IMR-90 (cell line): ENCODE measurements at regions not wholly inside any gene's neighbourhood (a gene's known extent, or its start where the extent isn't known, plus 50 kb on each side); places are given as distances from the start of the nearest gene placed in this dataset.

ENCODE experiments used
- ATAC-seq: fragments of 200-7000 bp; cut with Tn5 transposase; 2 replicates; pipeline ENCODE4 v1.9.1; 2020; ENCODE audit warnings: low read depth, mild to moderate bottlenecking, moderate library complexity
- BruUV-seq: library from RNA; stranded (reverse); fragments of 400-500 nt; replicated peaks from 2 replicates; lab custom pipeline; 2021; lab: Mats Ljungman, UMichigan
- CTCF ChIA-PET: fragments of 300-600 bp; formaldehyde crosslinking; extraction: SDS; loops from one replicate; lab custom pipeline; 2021; ENCODE audit warnings: antibody characterized with exemption; lab: Yijun Ruan, JAX
- POLR2A ChIA-PET: fragments of 300-600 bp; sonication (Branson Sonifier 250); formaldehyde crosslinking; loops from one replicate; lab custom pipeline; 2022; ENCODE audit warnings: antibody characterized with exemption; ENCODE audit not compliant: unreplicated experiment; lab: Charles Lee
- DNase-seq: peaks from one replicate; pipeline ENCODE4 v3.0.0; 2013
- H2AFZ ChIP-seq: replicated peaks from 2 replicates; pipeline ENCODE3; 2013; ENCODE audit warnings: low read length, mild to moderate bottlenecking; ENCODE audit not compliant: poor library complexity
- H2AK5ac ChIP-seq: 2 replicates; pipeline ENCODE4 v1.6.1; 2013; ENCODE audit warnings: low read depth, low read length, inconsistent platforms
- H2AK9ac ChIP-seq: replicated peaks from 2 replicates; pipeline ENCODE3; 2013; ENCODE audit warnings: mild to moderate bottlenecking, low read depth, low read length, moderate library complexity; ENCODE audit not compliant: poor library complexity
- H2BK120ac ChIP-seq: 2 replicates; pipeline ENCODE4 v1.6.1; 2013; ENCODE audit warnings: low read depth, low read length, inconsistent platforms
- H2BK15ac ChIP-seq: 3 replicates; pipeline ENCODE4 v1.6.1; 2013; ENCODE audit warnings: low read depth, low read length, inconsistent platforms
- H2BK20ac ChIP-seq: 2 replicates; pipeline ENCODE4 v1.6.1; 2013; ENCODE audit warnings: low read depth, mild to moderate bottlenecking, inconsistent platforms, low read length, moderate library complexity
- H2BK5ac ChIP-seq: 2 replicates; pipeline ENCODE4 v1.6.1; 2013; ENCODE audit warnings: mild to moderate bottlenecking, low read depth, low read length, inconsistent platforms; ENCODE audit not compliant: poor library complexity, severe bottlenecking
- H3K14ac ChIP-seq: replicated peaks from 2 replicates; pipeline ENCODE4 v1.6.1; 2013; ENCODE audit warnings: low read depth, low read length, inconsistent platforms
- H3K18ac ChIP-seq: 2 replicates; pipeline ENCODE4 v1.6.1; 2013; ENCODE audit warnings: low read depth, low read length, control low read depth
- H3K23ac ChIP-seq: 2 replicates; pipeline ENCODE4 v1.6.1; 2013; ENCODE audit warnings: low read depth, low read length, inconsistent platforms
- H3K27ac ChIP-seq: 2 replicates; pipeline ENCODE4 v1.5.1; 2013; ENCODE audit warnings: mild to moderate bottlenecking, control low read depth, low read length; ENCODE audit not compliant: insufficient read depth
- H3K27me3 ChIP-seq: 2 replicates; pipeline ENCODE4 v1.6.1; 2013; ENCODE audit warnings: low read length; ENCODE audit not compliant: control insufficient read depth, insufficient read depth
- H3K36me3 ChIP-seq: 2 replicates; pipeline ENCODE4 v1.6.1; 2013; ENCODE audit warnings: low read length, mixed read lengths; ENCODE audit not compliant: control insufficient read depth, insufficient read depth
- H3K4ac ChIP-seq: 2 replicates; pipeline ENCODE4 v1.6.1; 2013; ENCODE audit warnings: low read depth, low read length, inconsistent platforms
- H3K4me1 ChIP-seq: 2 replicates; pipeline ENCODE4 v1.6.1; 2013; ENCODE audit warnings: low read length, mixed read lengths; ENCODE audit not compliant: control insufficient read depth, insufficient read depth
- H3K4me2 ChIP-seq: 2 replicates; pipeline ENCODE4 v1.6.1; 2013; ENCODE audit warnings: low read depth, mild to moderate bottlenecking, control low read depth, low read length, moderate library complexity
- H3K4me3 ChIP-seq: 2 replicates; pipeline ENCODE4 v1.5.1; 2013; ENCODE audit warnings: low read depth, mild to moderate bottlenecking, control low read depth, low read length, moderate library complexity; ENCODE audit not compliant: insufficient read depth
- H3K56ac ChIP-seq: 2 replicates; pipeline ENCODE4 v1.6.1; 2013; ENCODE audit warnings: low read length, inconsistent platforms; ENCODE audit not compliant: insufficient read depth; ENCODE audit errors: extremely low read depth
- H3K79me1 ChIP-seq, 2 experiments: 2 replicates each; pipeline ENCODE4 v1.6.1; 2013; ENCODE audit warnings: low read length in 2 of 2, inconsistent platforms in 1 of 2, low read depth in 1 of 2
- H3K9ac ChIP-seq: 2 replicates; pipeline ENCODE4 v1.6.1; 2013; ENCODE audit warnings: low read depth, low read length, control low read depth
- H3K9me1 ChIP-seq: 2 replicates; pipeline ENCODE4 v1.6.1; 2013; ENCODE audit warnings: low read length, inconsistent platforms; ENCODE audit not compliant: insufficient read depth
- H3K9me3 ChIP-seq: 2 replicates; pipeline ENCODE4 v1.6.1; 2013; ENCODE audit warnings: low read length; ENCODE audit not compliant: control insufficient read depth, insufficient read depth
- H4K20me1 ChIP-seq: 2 replicates; pipeline ENCODE4 v1.6.1; 2013; ENCODE audit warnings: low read length, inconsistent platforms; ENCODE audit not compliant: insufficient read depth
- H4K5ac ChIP-seq: 2 replicates; pipeline ENCODE4 v1.6.1; 2013; ENCODE audit warnings: mild to moderate bottlenecking, low read depth, low read length, control low read depth
- H4K8ac ChIP-seq, 2 experiments: 2 replicates each; pipeline ENCODE4 v1.6.1; 2013; ENCODE audit warnings: low read depth in 2 of 2, low read length in 2 of 2, control low read depth in 1 of 2, inconsistent platforms in 1 of 2
- H4K91ac ChIP-seq: 2 replicates; pipeline ENCODE4 v1.6.1; 2013; ENCODE audit warnings: low read depth, low read length, inconsistent platforms; ENCODE audit not compliant: insufficient read depth
- BHLHE40 ChIP-seq: fragments of 150-350 bp; IDR thresholded peaks from 2 replicates; pipeline ENCODE4 v1.6.1; 2016; ENCODE audit warnings: mild to moderate bottlenecking, low read depth, low read length
- CEBPB ChIP-seq: IDR thresholded peaks from 2 replicates; pipeline ENCODE4 v1.6.1; 2012; ENCODE audit warnings: low read depth, low read length, improper control_type of control experiment
- CHD1 ChIP-seq: IDR thresholded peaks from 2 replicates; pipeline ENCODE4 v1.6.1; 2012; ENCODE audit warnings: low read depth, low read length, improper control_type of control experiment
- MAZ ChIP-seq: IDR thresholded peaks from 2 replicates; pipeline ENCODE4 v1.6.1; 2012; ENCODE audit warnings: low read depth, mild to moderate bottlenecking, low read length, improper control_type of control experiment, moderate library complexity, borderline replicate concordance
- POLR2A ChIP-seq: IDR thresholded peaks from 2 replicates; pipeline ENCODE4 v1.6.1; 2012; ENCODE audit warnings: mild to moderate bottlenecking, low read depth, low read length
- USF2 ChIP-seq: fragments of 150-350 bp; IDR thresholded peaks from 2 replicates; pipeline ENCODE4 v1.6.1; 2017; ENCODE audit warnings: mild to moderate bottlenecking, antibody characterized with exemption, low read length, low read depth
- WGBS, 2 experiments: methylation state at CpG; one replicate each; pipeline versions ENCODE4 v1.1.5 to v1.1.7; 2013; ENCODE audit warnings: missing lambda C conversion rate in 2 of 2; ENCODE audit not compliant: insufficient read length in 1 of 2; ENCODE audit errors: extremely low coverage in 2 of 2; 5-methylcytosine and 5-hydroxymethylcytosine counted together
- dilution Hi-C: fragments of 300-500 bp; cut with HindIII; formaldehyde crosslinking; loops from one replicate; pipeline ENCODE4 v1.14.3; 2018; ENCODE audit warnings: low sequenced_read_pairs; ENCODE audit not compliant: unreplicated experiment
- in situ Hi-C: fragments of 300-500 bp; cut with MboI; formaldehyde crosslinking; loops from 3 replicates; pipeline ENCODE4 v1.14.3; 2019; ENCODE audit warnings: low sequenced_read_pairs, inconsistent platforms, mixed read lengths
- intact Hi-C: fragments of 100-400 bp; cut with micrococcal nuclease; formaldehyde crosslinking; loops from 2 replicates; pipeline ENCODE4 v1.10.0; 2022

DNA sequence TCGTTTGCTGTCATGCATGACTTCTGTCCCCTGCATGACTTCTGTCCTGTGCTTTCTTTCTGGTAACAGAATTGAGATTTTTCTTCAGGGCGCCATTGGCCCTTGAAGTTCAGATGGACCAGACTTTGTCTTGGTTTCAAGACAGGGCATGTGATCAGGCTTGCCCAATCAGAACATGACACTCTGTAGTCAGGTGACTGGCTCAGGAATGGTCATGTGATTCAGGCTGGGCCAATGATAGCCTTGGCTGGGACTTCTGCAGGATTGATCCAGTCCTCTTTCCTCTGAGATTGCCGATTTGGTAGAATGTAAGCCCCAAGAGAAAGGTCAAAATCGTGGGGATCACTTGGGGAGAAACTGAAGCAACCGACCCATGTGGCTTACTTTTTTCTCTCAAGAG lies 90.5 kb upstream of the ALX4 start:
- Histone ChIP-seq H3K23ac (no peak overlapping the region), H3K4me3 (no peak overlapping the region), H3K18ac (no peak overlapping the region), H3K9me1 (no peaks in the 10 kb centered on the region), H2BK20ac (no peak overlapping the region), H2BK120ac (no peak overlapping the region), H2AK9ac (no peak overlapping the region), H2AFZ (no peak overlapping the region), H3K4me2 (no peak overlapping the region), H2BK15ac (no peak overlapping the region), H3K9me3 (no peaks in the 10 kb centered on the region), H4K8ac (no peak overlapping the region), H2BK5ac (no peak overlapping the region), H3K4me1 (no peaks in the 10 kb centered on the region), H4K91ac (no peak overlapping the region), H3K56ac (no peak overlapping the region), H3K4ac (no peak overlapping the region), H3K27ac (no peak overlapping the region), H3K79me1 (no peaks in the 10 kb centered on the region), H3K27me3 (peaks cover 6% of the 10 kb centered on the region; the same call in 1 of the 2 replicates), H3K36me3 (no peaks in the 10 kb centered on the region), H2AK5ac (no peak overlapping the region), H3K9ac (no peak overlapping the region), H4K20me1 (no peaks in the 10 kb centered on the region), H3K14ac (no peak overlapping the region), H4K5ac (no peak overlapping the region)
- in situ Hi-C loops (no loop called here), intact Hi-C loops (no loop called here), dilution Hi-C loops (no loop called here)
- WGBS, 2 experiments, result 20% methylated on average over 1 of the region's 5 CpGs; no CpG with 5 or more reads in 1 of the 2 experiments
- ChIA-PET POLR2A (no interaction called here), CTCF (no interaction called here)
- no peak for TF ChIP-seq MAZ
- no peak for TF ChIP-seq CHD1
- TF ChIP-seq BHLHE40, result no peak
- peak; percentile 81 for TF ChIP-seq USF2
- TF ChIP-seq CEBPB, result no peak
- no peak for TF ChIP-seq POLR2A
- no TSS peak for BruUV-seq
- DNase-seq (no peak), ATAC-seq (no peak)
